ENCODE measurements at regions not wholly inside any gene's neighbourhood (a gene's known extent, or its start where the extent isn't known, plus 50 kb on each side); places are given as distances from the start of the nearest gene placed in this dataset.

DNA sequence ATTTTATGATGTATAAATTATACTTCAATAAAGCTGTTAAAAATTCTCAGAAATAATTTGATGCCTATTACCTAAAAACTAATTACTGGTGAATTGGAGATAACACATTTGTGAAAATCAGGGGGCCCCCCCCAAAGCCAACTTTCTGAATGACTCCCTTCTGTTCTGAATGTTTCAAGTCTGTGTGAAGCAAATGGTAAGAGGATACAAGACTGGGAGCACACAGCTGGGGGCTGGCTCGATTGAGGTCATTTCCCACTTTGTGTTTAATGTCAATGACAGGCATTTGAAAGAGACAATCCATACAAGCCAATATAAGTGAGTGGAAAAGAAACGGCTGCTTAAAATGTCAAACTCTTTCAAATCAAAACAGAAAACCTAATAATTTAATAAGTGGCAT is 155.8 kb downstream of the SH2D1A start:
- Mint-ChIP-seq H3K27me3 (ENCODE audit: low read depth) (no peaks in the 10 kb centered on the region), H3K27ac (no peak overlapping the region), H3K4me1 (peaks cover 40 to 52% of the 10 kb centered on the region in 2 experiments), H3K9me3 (no peaks in the 10 kb centered on the region; a peak in 1 of 5 replicates), H3K36me3 (ENCODE audit: insufficient read depth in 1 of 3, low read depth in 3 of 3) (no peaks in the 10 kb centered on the region; a peak in 1 of 7 replicates), H3K4me3 (no peak overlapping the region)
- Histone ChIP-seq H4K8ac (replicated peaks; ENCODE audit: insufficient read length, low read depth, low read length) (no peak overlapping the region), H2AFZ (ENCODE audit: low read length) (no peak overlapping the region), H4K91ac (ENCODE audit: insufficient read length, low read depth, low read length) (no peak overlapping the region), H2BK12ac (ENCODE audit: insufficient read length, low read depth, low read length) (no peak overlapping the region), H3K4me2 (ENCODE audit: insufficient read depth, insufficient read length, low read length) (no peak overlapping the region), H3K9me3 (ENCODE audit: control insufficient read depth, low read depth, low read length) (peaks cover 6% of the 10 kb centered on the region), H3K9ac (ENCODE audit: extremely low read depth, insufficient read length, low read length) (no peak overlapping the region), H3K18ac (ENCODE audit: insufficient read length, low read depth, low read length) (no peak overlapping the region), H3K27me3 (ENCODE audit: insufficient read depth, low read length) (no peaks in the 10 kb centered on the region), H3K23ac (ENCODE audit: insufficient read length, low read depth, low read length) (no peak overlapping the region), H3K79me1 (ENCODE audit: insufficient read depth, low read depth, low read length, poor library complexity, severe bottlenecking) (no peaks in the 10 kb centered on the region), H3K23me2 (ENCODE audit: insufficient read length, low read depth, low read length, poor library complexity, severe bottlenecking) (no peaks in the 10 kb centered on the region), H3T11ph (ENCODE audit: low read length) (no peak overlapping the region), H2BK5ac (ENCODE audit: insufficient read length, low read length) (no peak overlapping the region), H3K4ac (ENCODE audit: low read depth, low read length) (no peak overlapping the region), H2BK15ac (ENCODE audit: low read depth, low read length) (no peak overlapping the region), H3K14ac (ENCODE audit: insufficient read depth, low read length) (no peak overlapping the region), H3K4me1 (ENCODE audit: insufficient read depth, low read length) (no peaks in the 10 kb centered on the region; the same call in 1 of the 2 replicates), H2BK120ac (ENCODE audit: low read depth, low read length, poor library complexity, severe bottlenecking) (no peak overlapping the region), H3K56ac (ENCODE audit: insufficient read length, low read depth, low read length) (no peak overlapping the region), H4K20me1 (ENCODE audit: control insufficient read depth, insufficient read depth, insufficient read length) (no peaks in the 10 kb centered on the region), H2AK5ac (ENCODE audit: insufficient read length, low read length) (no peak overlapping the region), H2BK20ac (ENCODE audit: low read depth, low read length, poor library complexity, severe bottlenecking) (no peak overlapping the region), H4K5ac (ENCODE audit: insufficient read length, low read depth, low read length) (no peak overlapping the region), H3K79me2 (ENCODE audit: insufficient read depth, low read length) (no peaks in the 10 kb centered on the region), H3K27ac (ENCODE audit: insufficient read length, low read depth, low read length) (no peak overlapping the region)
- WGBS (ENCODE audit: extremely low coverage, insufficient read length, low lambda C conversion rate) = no CpG with 5 or more reads among the region's 2 CpGs
- TF ChIP-seq, protein P1, sequence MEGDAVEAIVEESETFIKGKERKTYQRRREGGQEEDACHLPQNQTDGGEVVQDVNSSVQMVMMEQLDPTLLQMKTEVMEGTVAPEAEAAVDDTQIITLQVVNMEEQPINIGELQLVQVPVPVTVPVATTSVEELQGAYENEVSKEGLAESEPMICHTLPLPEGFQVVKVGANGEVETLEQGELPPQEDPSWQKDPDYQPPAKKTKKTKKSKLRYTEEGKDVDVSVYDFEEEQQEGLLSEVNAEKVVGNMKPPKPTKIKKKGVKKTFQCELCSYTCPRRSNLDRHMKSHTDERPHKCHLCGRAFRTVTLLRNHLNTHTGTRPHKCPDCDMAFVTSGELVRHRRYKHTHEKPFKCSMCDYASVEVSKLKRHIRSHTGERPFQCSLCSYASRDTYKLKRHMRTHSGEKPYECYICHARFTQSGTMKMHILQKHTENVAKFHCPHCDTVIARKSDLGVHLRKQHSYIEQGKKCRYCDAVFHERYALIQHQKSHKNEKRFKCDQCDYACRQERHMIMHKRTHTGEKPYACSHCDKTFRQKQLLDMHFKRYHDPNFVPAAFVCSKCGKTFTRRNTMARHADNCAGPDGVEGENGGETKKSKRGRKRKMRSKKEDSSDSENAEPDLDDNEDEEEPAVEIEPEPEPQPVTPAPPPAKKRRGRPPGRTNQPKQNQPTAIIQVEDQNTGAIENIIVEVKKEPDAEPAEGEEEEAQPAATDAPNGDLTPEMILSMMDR (conservative IDR thresholded peaks at IDR 0.05) = no peak
- no peak for DNase-seq
